ENCODE measurements at regions not wholly inside any gene's neighbourhood (a gene's known extent, or its start where the extent isn't known, plus 50 kb on each side); places are given as distances from the start of the nearest gene placed in this dataset.
"Not testable (repeated sequence)": the region's sequence is repeated elsewhere in the genome, so short reads cannot be mapped to it uniquely, and the experiment has no call there.

- no peak for DNase-seq (ENCODE audit: extremely low read depth, low read depth)
These were observed 556.7 kb downstream of the FBXO15 start for GRCh38 chr18:73590950-73591349.

- no peak for DNase-seq (ENCODE audit: extremely low read depth, low read depth)
These were observed 567.9 kb downstream of the FBXO15 start for GRCh38 chr18:73579698-73580097.

DNA sequence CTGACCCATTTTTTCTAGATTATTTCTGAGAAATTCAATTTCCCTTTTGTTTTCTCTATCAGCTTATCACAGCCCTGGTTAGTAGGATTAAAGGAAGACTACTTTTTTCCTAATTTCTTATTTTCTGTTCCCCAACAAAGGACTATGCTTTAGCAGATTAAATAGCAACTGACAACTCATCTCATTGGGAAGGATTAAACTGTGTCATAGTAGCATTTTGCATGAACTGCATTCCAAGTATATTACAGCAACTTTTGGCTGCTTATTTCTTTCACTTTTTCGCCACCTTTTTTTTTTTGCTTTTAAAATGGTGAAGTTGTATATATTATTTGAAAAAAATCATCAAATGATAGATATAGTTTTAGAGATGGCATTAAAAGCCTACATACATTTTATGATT lies 570.3 kb downstream of the FBXO15 start:
- no peak for DNase-seq (ENCODE audit: extremely low read depth, low read depth)

DNA sequence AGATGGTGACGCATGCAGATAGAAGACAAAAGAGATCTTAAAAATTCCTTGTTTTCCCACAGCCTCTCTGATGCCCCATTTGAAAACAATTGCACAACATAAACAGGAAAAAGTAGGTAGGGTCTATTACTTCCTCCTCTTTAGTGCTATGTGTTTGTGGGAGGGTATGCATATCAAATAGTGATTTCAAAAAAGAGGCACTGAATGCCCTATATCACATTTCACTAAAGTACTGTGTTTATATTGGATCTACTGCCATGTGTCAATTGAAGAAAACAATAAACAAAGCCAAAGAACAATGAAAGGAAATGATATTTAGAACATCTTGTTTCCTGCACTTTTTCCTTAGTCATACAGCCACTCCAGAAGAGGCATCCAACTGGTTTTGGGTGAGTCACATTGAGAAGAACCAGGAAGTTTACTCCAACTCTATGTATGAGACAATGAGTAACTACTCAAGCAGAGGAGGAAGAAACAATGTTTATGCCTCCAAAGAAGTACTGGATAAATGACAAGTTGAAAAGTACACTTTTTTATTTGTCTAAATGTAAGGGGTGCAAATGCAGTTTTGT lies 583.6 kb downstream of the FBXO15 start:
- peak; percentile 5 for DNase-seq (ENCODE audit: extremely low read depth, low read depth)

GRCh38 chr18:73563345-73563744 lies 584.3 kb downstream of the FBXO15 start:
- DNase-seq (ENCODE audit: extremely low read depth, low read depth) = no peak

DNA sequence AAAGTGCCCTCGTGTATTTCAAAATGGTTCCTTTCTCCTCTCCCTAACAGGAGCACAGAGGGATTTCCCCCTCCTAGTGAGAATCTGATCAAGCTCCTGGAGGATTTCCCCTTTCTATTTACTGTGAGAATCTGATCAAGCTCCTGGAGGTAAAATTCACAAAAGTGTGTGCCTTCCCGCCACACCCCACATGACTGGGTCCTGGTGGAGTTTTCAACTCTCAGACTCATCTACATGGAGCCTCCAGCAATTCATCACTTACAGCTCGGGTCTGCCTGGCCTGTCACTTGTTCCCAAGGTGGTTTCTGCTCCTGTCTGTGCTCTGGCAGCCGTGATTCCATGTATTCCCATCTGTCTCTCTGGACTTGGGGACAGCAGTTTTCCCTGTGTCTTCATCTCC lies 590.7 kb downstream of the FBXO15 start:
- DNase-seq (ENCODE audit: extremely low read depth, low read depth) = no peak

DNA sequence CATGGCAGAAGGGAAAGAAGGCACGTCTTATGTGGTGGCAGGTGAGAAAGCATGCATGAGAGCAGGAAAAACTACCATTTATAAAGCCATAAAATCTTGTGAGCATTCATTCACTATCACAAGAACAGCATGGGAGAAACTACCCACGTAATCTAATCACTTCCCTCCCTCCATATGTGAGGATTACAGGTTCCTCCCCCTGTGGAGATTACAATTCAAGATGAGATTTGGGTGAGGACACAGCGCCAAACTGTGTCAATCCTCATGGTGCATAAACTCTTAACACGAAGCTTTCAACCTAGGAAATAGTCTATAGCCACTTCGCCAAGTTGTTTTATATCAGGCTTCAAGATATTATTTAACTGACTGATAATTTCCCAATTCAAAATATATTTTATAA lies 595.5 kb downstream of the FBXO15 start:
- DNase-seq (ENCODE audit: extremely low read depth, low read depth) = no peak

- no peak for DNase-seq (ENCODE audit: extremely low read depth, low read depth)
These were observed 596.4 kb downstream of the FBXO15 start for GRCh38 chr18:73551211-73551610.

DNA sequence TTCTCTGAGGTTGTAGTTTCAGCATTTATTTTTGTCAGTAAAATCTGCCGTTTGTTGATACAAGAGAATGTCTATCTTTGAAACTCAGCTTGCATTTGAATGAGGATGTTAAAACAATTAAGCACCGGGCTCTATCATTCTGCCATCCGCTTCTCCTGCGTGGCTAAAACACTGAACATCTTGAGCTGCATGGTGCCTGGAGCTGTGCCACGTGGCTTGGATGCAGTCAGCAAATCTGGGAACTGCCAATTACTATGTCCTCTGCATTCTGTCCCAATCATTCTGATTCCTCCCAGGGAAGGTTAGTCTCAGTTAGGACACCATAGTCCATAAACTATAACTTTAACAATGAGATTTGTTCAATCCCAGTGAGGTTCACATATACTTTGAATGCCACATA lies 598.4 kb downstream of the FBXO15 start:
- DNase-seq (ENCODE audit: extremely low read depth, low read depth) = no peak

DNA sequence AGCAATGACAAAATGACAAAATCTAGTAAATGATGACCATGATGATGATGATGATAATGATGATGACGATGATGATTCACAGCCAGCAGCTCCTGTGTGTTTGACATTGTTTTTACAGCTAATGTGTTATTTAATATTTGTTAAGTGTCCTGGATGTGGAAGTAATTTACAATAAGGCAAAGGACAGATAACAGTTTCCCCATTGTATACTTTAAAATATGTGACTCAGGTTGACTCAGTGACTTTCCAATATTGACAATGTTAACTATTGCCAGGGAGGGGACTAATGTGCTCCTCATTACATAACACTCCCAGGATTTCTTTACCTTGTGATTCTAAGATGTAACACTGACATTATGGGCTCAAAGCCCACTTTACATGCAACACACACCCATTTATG lies 602.2 kb downstream of the FBXO15 start:
- no peak for DNase-seq (ENCODE audit: extremely low read depth, low read depth)

GRCh38 chr18:73544617-73545016 lies 603.0 kb downstream of the FBXO15 start:
- no peak for DNase-seq (ENCODE audit: extremely low read depth, low read depth)

DNA sequence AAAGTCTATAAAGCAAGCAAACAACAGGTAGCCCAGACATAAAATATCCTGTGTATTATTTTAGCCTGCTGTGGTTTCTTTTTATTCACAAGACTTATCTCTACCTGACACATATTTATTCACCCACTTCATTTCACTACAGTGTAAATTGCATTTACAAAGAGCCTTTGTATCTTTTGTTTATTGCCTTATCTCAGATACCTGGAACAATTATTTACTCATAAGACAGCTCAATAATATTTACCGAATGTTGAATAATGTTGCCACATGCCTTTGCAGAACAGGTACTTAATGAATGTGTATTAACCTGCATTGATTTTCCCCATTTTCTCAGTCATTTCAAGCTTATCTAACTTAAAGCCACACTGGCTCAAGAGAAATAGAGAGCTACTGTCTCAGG lies 603.6 kb downstream of the FBXO15 start:
- no peak for DNase-seq (ENCODE audit: extremely low read depth, low read depth)

DNA sequence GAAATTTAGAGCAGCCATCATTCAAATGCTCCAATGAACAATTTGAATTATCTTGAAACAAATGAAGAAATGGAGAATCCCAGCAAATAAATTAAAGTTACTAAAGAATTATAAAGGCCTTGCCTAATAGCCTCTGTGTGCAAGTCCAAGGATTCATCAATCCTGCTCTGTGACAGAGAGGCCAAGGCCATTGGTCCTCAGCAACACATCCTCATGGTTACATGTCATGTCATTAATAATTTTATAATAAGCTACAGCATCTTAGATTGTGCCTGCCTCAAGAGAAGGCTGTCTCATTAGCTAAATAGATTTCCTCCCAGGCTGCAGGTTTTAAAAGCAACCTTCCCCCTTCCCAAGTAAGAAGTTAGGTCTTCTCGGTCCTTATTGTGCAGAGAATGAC lies 611.6 kb downstream of the FBXO15 start:
- no peak for DNase-seq (ENCODE audit: extremely low read depth, low read depth)

DNA sequence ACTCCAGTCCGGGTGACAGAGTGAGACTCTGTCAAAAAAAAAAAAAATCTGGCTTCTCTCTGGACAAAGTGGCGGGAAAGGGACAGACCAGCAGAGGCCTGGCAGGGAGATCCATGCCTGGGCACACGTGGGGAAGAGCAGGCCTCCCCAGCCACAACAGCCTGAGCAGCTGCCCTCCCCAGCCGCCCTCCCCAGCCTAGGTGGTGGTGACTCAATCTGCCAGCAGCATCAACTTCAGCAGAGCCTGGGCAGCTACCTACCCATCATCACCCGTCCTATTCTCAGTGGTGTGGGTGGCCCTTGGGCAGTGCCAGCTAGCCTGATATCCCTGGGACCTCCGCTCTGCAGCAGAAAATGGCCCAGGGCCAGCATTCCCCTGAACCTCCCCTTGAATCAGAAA lies 612.4 kb downstream of the FBXO15 start:
- no peak for DNase-seq (ENCODE audit: extremely low read depth, low read depth)

GRCh38 chr18:73531601-73532000 lies 616.0 kb downstream of the FBXO15 start:
- DNase-seq (ENCODE audit: extremely low read depth, low read depth) = no peak

DNA sequence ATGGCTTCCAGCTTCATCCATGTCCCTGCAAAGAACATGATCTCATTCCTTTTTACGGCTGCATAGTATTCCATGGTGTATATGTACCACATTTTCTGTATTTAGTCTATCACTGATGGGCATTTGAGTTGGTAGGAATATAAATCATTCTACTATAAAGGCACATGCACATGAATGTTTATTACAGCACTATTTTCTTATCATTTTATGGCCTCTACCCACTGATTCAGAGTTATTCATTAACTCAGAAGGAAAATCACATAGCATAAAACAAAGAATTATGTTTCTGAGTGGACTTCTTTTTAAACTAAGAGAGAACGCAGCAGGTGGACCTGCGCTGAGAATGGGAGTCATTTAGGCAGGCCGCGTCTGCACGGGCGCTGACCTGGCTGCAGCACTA lies 619.6 kb downstream of the FBXO15 start:
- DNase-seq (ENCODE audit: extremely low read depth, low read depth) = no peak

DNA sequence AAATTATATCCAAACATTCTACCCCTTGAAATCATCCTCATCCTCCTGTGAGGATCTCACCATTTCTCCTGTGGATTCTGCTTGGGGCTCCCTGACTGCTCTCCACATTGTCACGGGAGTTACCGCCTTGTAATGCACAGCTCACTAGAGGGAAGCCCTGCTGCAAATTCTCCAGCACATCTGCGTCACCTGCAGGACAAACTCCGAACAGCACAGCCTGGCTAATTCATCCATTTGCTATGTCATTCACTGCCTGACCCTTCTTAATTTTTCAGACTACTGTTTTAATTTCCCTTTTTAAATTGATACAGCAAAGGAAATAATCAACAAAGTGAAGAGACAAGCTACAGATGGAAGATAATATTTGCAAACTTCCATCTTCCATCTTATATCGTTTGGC lies 627.4 kb downstream of the FBXO15 start:
- no peak for DNase-seq (ENCODE audit: extremely low read depth, low read depth)

- not testable (repeated sequence) for DNase-seq (ENCODE audit: extremely low read depth, low read depth)
These were observed 631.6 kb downstream of the FBXO15 start for GRCh38 chr18:73516056-73516455.

DNA sequence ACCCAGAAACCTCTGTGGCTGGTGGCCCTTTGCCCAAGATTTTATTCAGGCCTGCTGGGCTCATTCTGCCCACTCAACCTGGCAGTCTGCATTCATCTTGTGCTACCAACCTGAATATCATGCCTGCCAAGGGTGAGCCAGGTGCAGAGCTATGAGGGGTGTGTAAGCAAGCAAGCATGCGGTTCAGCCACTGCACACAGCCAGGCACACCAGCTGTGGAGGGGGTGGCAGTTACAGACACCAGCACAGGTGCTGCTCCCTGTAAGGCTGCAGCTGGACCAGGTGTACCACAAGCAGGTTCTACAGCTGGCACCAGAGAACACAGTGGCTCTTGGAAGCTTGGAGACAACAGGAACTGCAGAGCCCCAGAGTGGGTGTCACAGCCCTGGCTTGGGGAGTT lies 633.2 kb downstream of the FBXO15 start:
- DNase-seq (ENCODE audit: extremely low read depth, low read depth) = no peak

- no peak for DNase-seq (ENCODE audit: extremely low read depth, low read depth)
These were observed 635.7 kb downstream of the FBXO15 start for GRCh38 chr18:73511771-73512503.

GRCh38 chr18:73509460-73509859 lies 638.2 kb downstream of the FBXO15 start:
- DNase-seq (ENCODE audit: extremely low read depth, low read depth) = no peak

DNA sequence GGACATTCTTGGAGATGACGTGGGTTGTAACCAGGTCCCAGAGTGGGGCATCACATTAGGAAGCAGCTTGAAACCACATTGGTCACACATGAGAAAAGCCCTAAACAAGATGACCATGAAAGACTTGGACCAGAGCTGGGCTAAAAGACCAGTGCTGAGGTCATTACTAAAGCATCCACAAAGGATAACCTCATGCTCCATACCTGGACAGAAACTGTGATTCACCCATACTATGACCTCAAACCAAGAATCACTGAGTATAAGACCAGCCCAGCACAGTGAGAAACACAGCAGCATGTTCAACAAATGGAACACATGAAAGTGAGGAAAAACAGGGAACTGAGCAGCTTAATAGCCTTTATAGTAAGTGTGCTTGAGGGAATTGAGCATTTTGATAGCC lies 635.5 kb upstream of the NETO1 start:
- DNase-seq (ENCODE audit: extremely low read depth, low read depth) = no peak

DNA sequence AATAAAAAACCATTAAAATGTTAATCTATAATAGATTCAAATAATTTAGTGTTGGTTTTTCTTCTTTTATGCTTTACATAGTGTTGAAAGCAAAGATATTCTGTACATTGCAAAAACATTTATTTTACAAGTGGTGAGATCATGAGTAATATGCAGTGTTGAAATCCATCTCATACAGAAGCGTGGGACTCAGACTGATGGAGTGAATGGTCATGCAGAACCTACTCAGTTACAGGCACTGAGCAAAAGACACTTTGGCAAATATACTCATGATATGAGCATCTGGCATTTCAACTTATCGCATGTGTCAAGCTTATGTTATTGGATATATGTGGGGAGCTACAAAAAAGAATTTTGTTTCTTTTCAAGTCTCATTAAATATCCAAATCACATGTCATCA lies 620.2 kb upstream of the NETO1 start:
- no peak for DNase-seq (ENCODE audit: extremely low read depth, low read depth)

Data from NCI-H460 (cell line).